Neural cell (in vitro differentiated cells): ENCODE measurements at regions not wholly inside any gene's neighbourhood (a gene's known extent, or its start where the extent isn't known, plus 50 kb on each side); places are given as distances from the start of the nearest gene placed in this dataset.

ENCODE experiments used
- H2AFZ ChIP-seq: fragments of 200-600, 300-800 bp; sonication (generic), shearing (Covaris generic); 2 replicates; pipeline ENCODE4 v1.6.0; 2014; ENCODE audit warnings: low read depth, mild to moderate bottlenecking, antibody characterized with exemption, low read length, moderate library complexity
- H3F3A ChIP-seq: fragments of 200-600 bp; shearing (Covaris generic); 2 replicates; pipeline ENCODE4 v1.6.1; 2016; ENCODE audit warnings: mild to moderate bottlenecking, moderate library complexity, mixed read lengths, antibody characterized with exemption, low read length; ENCODE audit not compliant: insufficient read depth, poor library complexity, severe bottlenecking
- H3K27ac ChIP-seq: fragments of 200-600, 300-800 bp; sonication (generic), shearing (Covaris generic); 2 replicates; pipeline ENCODE4 v1.5.1; 2014; ENCODE audit warnings: mild to moderate bottlenecking, low read length, moderate library complexity
- H3K27me3 ChIP-seq: fragments of 300-800, 200-600 bp; sonication (generic), shearing (Covaris generic); 2 replicates; pipeline ENCODE4 v1.6.0; 2014; ENCODE audit warnings: mild to moderate bottlenecking, low read depth, low read length, moderate library complexity; ENCODE audit not compliant: insufficient read depth
- H3K36me3 ChIP-seq: fragments of 300-800, 200-600 bp; sonication (generic), shearing (Covaris generic); 2 replicates; pipeline ENCODE4 v1.5.1; 2014; ENCODE audit warnings: mild to moderate bottlenecking, antibody characterized with exemption, low read length, moderate library complexity; ENCODE audit not compliant: insufficient read depth
- H3K4me2 ChIP-seq: fragments of 300-800, 200-600 bp; sonication (generic), shearing (Covaris generic); 2 replicates; pipeline ENCODE4 v1.6.0; 2014; ENCODE audit warnings: mild to moderate bottlenecking, low read length
- H3K4me3 ChIP-seq: fragments of 300-800, 200-600 bp; sonication (generic), shearing (Covaris generic); 2 replicates; pipeline ENCODE4 v1.5.1; 2014; ENCODE audit warnings: mild to moderate bottlenecking, low read length, moderate library complexity
- H3K79me2 ChIP-seq: fragments of 200-600 bp; shearing (Covaris generic); replicated peaks from 2 replicates; pipeline ENCODE4 v1.6.0; 2014; ENCODE audit warnings: mild to moderate bottlenecking, low read length, moderate library complexity; ENCODE audit not compliant: insufficient read depth
- H3K9ac ChIP-seq: fragments of 300-800, 200-600 bp; sonication (generic), shearing (Covaris generic); 2 replicates; pipeline ENCODE4 v1.6.1; 2016; ENCODE audit warnings: mild to moderate bottlenecking, low read length, mixed read lengths
- H3K9me2 ChIP-seq: fragments of 200-600 bp; shearing (Covaris generic); 2 replicates; pipeline ENCODE4 v1.6.1; 2016; ENCODE audit warnings: mild to moderate bottlenecking, low read length, mixed read lengths; ENCODE audit not compliant: insufficient read depth
- H3K9me3 ChIP-seq: fragments of 200-600, 300-800 bp; sonication (generic), shearing (Covaris generic); 2 replicates; pipeline ENCODE4 v1.6.1; 2016; ENCODE audit warnings: mild to moderate bottlenecking, mixed run types, low read length, moderate library complexity, mixed read lengths
- H4K20me1 ChIP-seq: fragments of 200-600 bp; shearing (Covaris generic); 2 replicates; pipeline ENCODE4 v1.6.1; 2016; ENCODE audit warnings: mild to moderate bottlenecking, mixed run types; ENCODE audit not compliant: insufficient read depth
- EP300 ChIP-seq: fragments of 450-650 bp; conservative IDR thresholded peaks from 2 replicates; pipeline ENCODE4 v1.6.1; 2014; ENCODE audit warnings: antibody characterized with exemption, mild to moderate bottlenecking, moderate library complexity; ENCODE audit not compliant: poor library complexity, severe bottlenecking
- EZH2 ChIP-seq: fragments of 200-600, 300-800 bp; shearing (Covaris generic), sonication (generic); IDR thresholded peaks from 2 replicates; pipeline ENCODE4 v1.6.1; 2014; ENCODE audit warnings: antibody characterized with exemption, low read length, borderline replicate concordance, mild to moderate bottlenecking; ENCODE audit not compliant: insufficient read depth, poor library complexity, severe bottlenecking
- MXI1 ChIP-seq: fragments of 450-650 bp; conservative IDR thresholded peaks from 2 replicates; pipeline ENCODE4 v1.6.1; 2014; ENCODE audit warnings: antibody characterized with exemption, mild to moderate bottlenecking; ENCODE audit not compliant: poor library complexity, severe bottlenecking
- POLR2AphosphoS5 ChIP-seq: IDR thresholded peaks from 2 replicates; pipeline ENCODE4 v1.6.1; 2012
- RAD21 ChIP-seq: fragments of 450-650 bp; conservative IDR thresholded peaks from 2 replicates; pipeline ENCODE4 v1.6.1; 2014; ENCODE audit warnings: antibody characterized with exemption, mild to moderate bottlenecking, moderate library complexity
- SMC3 ChIP-seq: fragments of 450-650 bp; conservative IDR thresholded peaks from 2 replicates; pipeline ENCODE4 v1.6.1; 2014; ENCODE audit warnings: antibody characterized with exemption, mild to moderate bottlenecking, moderate library complexity; ENCODE audit not compliant: poor library complexity
- TAF1 ChIP-seq: IDR thresholded peaks from 2 replicates; pipeline ENCODE4 v1.6.1; 2012; ENCODE audit warnings: low read depth
- TF ChIP-seq, protein P1 (sequence below): IDR thresholded peaks from 2 replicates; pipeline ENCODE4 v1.6.1; 2012; ENCODE audit warnings: borderline replicate concordance
- TF ChIP-seq, protein P2 (sequence below): fragments of 450-650 bp; IDR thresholded peaks from 2 replicates; pipeline ENCODE4 v1.5.1; 2014; ENCODE audit warnings: antibody characterized with exemption, mild to moderate bottlenecking, moderate library complexity; ENCODE audit not compliant: poor library complexity, severe bottlenecking

DNA sequence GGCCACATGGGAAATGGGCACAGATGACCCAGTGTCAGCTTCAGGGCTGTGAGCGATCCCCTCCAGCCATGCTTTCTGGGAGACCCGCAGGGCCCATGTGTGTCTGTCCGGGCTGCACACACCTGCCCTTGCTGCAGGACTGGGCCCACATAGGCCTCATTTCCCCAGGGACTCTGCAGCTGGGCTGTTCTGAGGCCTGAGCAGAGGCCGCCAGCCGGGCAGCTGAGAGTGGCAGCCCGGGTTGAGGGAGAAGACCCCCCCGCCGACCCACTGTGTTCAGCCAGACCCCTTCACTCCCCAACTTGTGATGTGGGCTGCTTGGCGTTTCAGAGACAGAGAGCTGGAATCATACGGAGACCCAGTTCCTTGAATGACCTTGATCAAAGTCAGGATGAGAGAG is 50.1 kb upstream of the DPYSL4 start:
- no peaks in the 10 kb centered on the region for H3F3A ChIP-seq
- no peak overlapping the region for H3K4me2 ChIP-seq
- no peak overlapping the region for H3K9ac ChIP-seq
- no peak overlapping the region for H3K4me3 ChIP-seq
- no peaks in the 10 kb centered on the region for H3K9me2 ChIP-seq
- H3K27ac ChIP-seq, result no peak overlapping the region
- H4K20me1 ChIP-seq, result no peaks in the 10 kb centered on the region
- no peaks in the 10 kb centered on the region for H3K79me2 ChIP-seq
- H3K36me3 ChIP-seq, result no peaks in the 10 kb centered on the region
- no peaks in the 10 kb centered on the region for H3K9me3 ChIP-seq
- TF ChIP-seq, protein P1, sequence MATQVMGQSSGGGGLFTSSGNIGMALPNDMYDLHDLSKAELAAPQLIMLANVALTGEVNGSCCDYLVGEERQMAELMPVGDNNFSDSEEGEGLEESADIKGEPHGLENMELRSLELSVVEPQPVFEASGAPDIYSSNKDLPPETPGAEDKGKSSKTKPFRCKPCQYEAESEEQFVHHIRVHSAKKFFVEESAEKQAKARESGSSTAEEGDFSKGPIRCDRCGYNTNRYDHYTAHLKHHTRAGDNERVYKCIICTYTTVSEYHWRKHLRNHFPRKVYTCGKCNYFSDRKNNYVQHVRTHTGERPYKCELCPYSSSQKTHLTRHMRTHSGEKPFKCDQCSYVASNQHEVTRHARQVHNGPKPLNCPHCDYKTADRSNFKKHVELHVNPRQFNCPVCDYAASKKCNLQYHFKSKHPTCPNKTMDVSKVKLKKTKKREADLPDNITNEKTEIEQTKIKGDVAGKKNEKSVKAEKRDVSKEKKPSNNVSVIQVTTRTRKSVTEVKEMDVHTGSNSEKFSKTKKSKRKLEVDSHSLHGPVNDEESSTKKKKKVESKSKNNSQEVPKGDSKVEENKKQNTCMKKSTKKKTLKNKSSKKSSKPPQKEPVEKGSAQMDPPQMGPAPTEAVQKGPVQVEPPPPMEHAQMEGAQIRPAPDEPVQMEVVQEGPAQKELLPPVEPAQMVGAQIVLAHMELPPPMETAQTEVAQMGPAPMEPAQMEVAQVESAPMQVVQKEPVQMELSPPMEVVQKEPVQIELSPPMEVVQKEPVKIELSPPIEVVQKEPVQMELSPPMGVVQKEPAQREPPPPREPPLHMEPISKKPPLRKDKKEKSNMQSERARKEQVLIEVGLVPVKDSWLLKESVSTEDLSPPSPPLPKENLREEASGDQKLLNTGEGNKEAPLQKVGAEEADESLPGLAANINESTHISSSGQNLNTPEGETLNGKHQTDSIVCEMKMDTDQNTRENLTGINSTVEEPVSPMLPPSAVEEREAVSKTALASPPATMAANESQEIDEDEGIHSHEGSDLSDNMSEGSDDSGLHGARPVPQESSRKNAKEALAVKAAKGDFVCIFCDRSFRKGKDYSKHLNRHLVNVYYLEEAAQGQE, result no peak
- TF ChIP-seq EP300 (no peak), POLR2AphosphoS5 (no peak), MXI1 (no peak), SMC3 (no peak), TAF1 (no peak), RAD21 (no peak), EZH2 (no peak)
- TF ChIP-seq, protein P2, sequence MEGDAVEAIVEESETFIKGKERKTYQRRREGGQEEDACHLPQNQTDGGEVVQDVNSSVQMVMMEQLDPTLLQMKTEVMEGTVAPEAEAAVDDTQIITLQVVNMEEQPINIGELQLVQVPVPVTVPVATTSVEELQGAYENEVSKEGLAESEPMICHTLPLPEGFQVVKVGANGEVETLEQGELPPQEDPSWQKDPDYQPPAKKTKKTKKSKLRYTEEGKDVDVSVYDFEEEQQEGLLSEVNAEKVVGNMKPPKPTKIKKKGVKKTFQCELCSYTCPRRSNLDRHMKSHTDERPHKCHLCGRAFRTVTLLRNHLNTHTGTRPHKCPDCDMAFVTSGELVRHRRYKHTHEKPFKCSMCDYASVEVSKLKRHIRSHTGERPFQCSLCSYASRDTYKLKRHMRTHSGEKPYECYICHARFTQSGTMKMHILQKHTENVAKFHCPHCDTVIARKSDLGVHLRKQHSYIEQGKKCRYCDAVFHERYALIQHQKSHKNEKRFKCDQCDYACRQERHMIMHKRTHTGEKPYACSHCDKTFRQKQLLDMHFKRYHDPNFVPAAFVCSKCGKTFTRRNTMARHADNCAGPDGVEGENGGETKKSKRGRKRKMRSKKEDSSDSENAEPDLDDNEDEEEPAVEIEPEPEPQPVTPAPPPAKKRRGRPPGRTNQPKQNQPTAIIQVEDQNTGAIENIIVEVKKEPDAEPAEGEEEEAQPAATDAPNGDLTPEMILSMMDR, result no peak
- no peak overlapping the region for H2AFZ ChIP-seq
- no peaks in the 10 kb centered on the region for H3K27me3 ChIP-seq
